WTC11 (cell line): ENCODE measurements at regions not wholly inside any gene's neighbourhood (a gene's known extent, or its start where the extent isn't known, plus 50 kb on each side); places are given as distances from the start of the nearest gene placed in this dataset.
"Not testable (repeated sequence)": the region's sequence is repeated elsewhere in the genome, so short reads cannot be mapped to it uniquely, and the experiment has no call there.

Source experiments
- ATAC-seq: fragments of 200-7000 bp; cut with Tn5 transposase; 2 replicates; pipeline ENCODE4 v1.10.0; 2021; ENCODE audit warnings: mild to moderate bottlenecking, moderate library complexity
- CTCF ChIA-PET: fragments of 300-600 bp; sonication (Branson Sonifier 250); formaldehyde crosslinking; loops from one replicate; lab custom pipeline; 2021; ENCODE audit warnings: antibody characterized with exemption; lab: Charles Lee
- POLR2A ChIA-PET: fragments of 350-600 bp; sonication (Branson Sonifier 250); formaldehyde crosslinking; loops from one replicate; lab custom pipeline; 2021; ENCODE audit warnings: antibody characterized with exemption; lab: Charles Lee
- DNase-seq: peaks from one replicate; pipeline ENCODE4 v3.0.0; 2021; ENCODE audit warnings: low spot score
- H3K27ac Mint-ChIP-seq: 2 replicates; pipeline ENCODE4 v1.8.0; 2021; ENCODE audit warnings: mixed read lengths
- H3K27me3 Mint-ChIP-seq: 2 replicates; pipeline ENCODE4 v1.8.0; 2021; ENCODE audit warnings: low read depth, mild to moderate bottlenecking, moderate library complexity, mixed read lengths
- H3K36me3 Mint-ChIP-seq: 2 replicates; pipeline ENCODE4 v1.8.0; 2021; ENCODE audit warnings: mixed read lengths
- H3K4me1 Mint-ChIP-seq: 2 replicates; pipeline ENCODE4 v1.8.0; 2022; ENCODE audit warnings: mixed read lengths
- H3K4me3 Mint-ChIP-seq: 2 replicates; pipeline ENCODE4 v1.8.0; 2021; ENCODE audit warnings: mild to moderate bottlenecking, moderate library complexity, mixed read lengths
- H3K9me3 Mint-ChIP-seq: 2 replicates; pipeline ENCODE4 v1.8.0; 2021; ENCODE audit warnings: mixed read lengths
- AFF4 ChIP-seq: sonication (generic); formaldehyde crosslinking; IDR thresholded peaks from 2 replicates; pipeline ENCODE4 v1.8.1; 2023; ENCODE audit warnings: mild to moderate bottlenecking, missing genetic modification reagents, borderline replicate concordance
- ATF1 ChIP-seq: sonication (generic); formaldehyde crosslinking; IDR thresholded peaks from 2 replicates; pipeline ENCODE4 v1.8.1; 2023; ENCODE audit warnings: mild to moderate bottlenecking, moderate library complexity, missing genetic modification reagents
- ATF2 ChIP-seq: sonication (generic); formaldehyde crosslinking; IDR thresholded peaks from 2 replicates; pipeline ENCODE4 v1.8.1; 2022; ENCODE audit warnings: low read depth, missing genetic modification reagents, borderline replicate concordance
- CREB1 ChIP-seq: sonication (generic); formaldehyde crosslinking; IDR thresholded peaks from 2 replicates; pipeline ENCODE4 v1.8.0; 2023; ENCODE audit warnings: mild to moderate bottlenecking, missing genetic modification reagents
- JUN ChIP-seq: sonication (generic); formaldehyde crosslinking; IDR thresholded peaks from 2 replicates; pipeline ENCODE4 v1.8.0; 2023; ENCODE audit warnings: mild to moderate bottlenecking, missing genetic modification reagents
- KAT7 ChIP-seq: sonication (generic); formaldehyde crosslinking; IDR thresholded peaks from 2 replicates; pipeline ENCODE4 v1.8.1; 2023; ENCODE audit warnings: missing genetic modification reagents, mild to moderate bottlenecking, borderline replicate concordance
- TCF7 ChIP-seq: sonication (generic); formaldehyde crosslinking; IDR thresholded peaks from 2 replicates; pipeline ENCODE4 v1.8.0; 2022; ENCODE audit warnings: mild to moderate bottlenecking, low read depth, missing genetic modification reagents, moderate library complexity
- TP53 ChIP-seq: sonication (generic); formaldehyde crosslinking; IDR thresholded peaks from 2 replicates; pipeline ENCODE4 v1.8.1; 2023; ENCODE audit warnings: mild to moderate bottlenecking, missing genetic modification reagents
- USF2 ChIP-seq: sonication (generic); formaldehyde crosslinking; IDR thresholded peaks from 2 replicates; pipeline ENCODE4 v1.8.1; 2023; ENCODE audit warnings: mild to moderate bottlenecking, missing genetic modification reagents, moderate library complexity
- ZBTB21 ChIP-seq: sonication (generic); formaldehyde crosslinking; IDR thresholded peaks from 2 replicates; pipeline ENCODE4 v1.8.1; 2023; ENCODE audit warnings: mild to moderate bottlenecking, missing genetic modification reagents, borderline replicate concordance
- ZNF232 ChIP-seq: sonication (generic); formaldehyde crosslinking; IDR thresholded peaks from 2 replicates; pipeline ENCODE4 v1.8.0; 2022; ENCODE audit warnings: mild to moderate bottlenecking, missing genetic modification reagents
- ZNF281 ChIP-seq: sonication (generic); formaldehyde crosslinking; IDR thresholded peaks from 2 replicates; pipeline ENCODE4 v1.8.0; 2023; ENCODE audit warnings: mild to moderate bottlenecking, missing genetic modification reagents
- ZNF416 ChIP-seq: fragments of 250-450 bp; sonication (Bioruptor Pico); IDR thresholded peaks from 2 replicates; pipeline ENCODE4 v1.9.0; 2021; ENCODE audit warnings: mild to moderate bottlenecking, inconsistent platforms
- ZNF425 ChIP-seq: fragments of 250-450 bp; sonication (Bioruptor Pico); conservative IDR thresholded peaks from 2 replicates; pipeline ENCODE4 v1.9.0; 2021; ENCODE audit warnings: mild to moderate bottlenecking
- ZNF671 ChIP-seq: fragments of 250-450 bp; sonication (Bioruptor Pico); IDR thresholded peaks from 2 replicates; pipeline ENCODE4 v1.8.0; 2021; ENCODE audit warnings: mild to moderate bottlenecking

GRCh38 chr5:56732121-56732520 lies 83.2 kb upstream of the MAP3K1 start:
- no peak for DNase-seq
- Mint-ChIP-seq H3K9me3 (peaks cover 10% of the 10 kb centered on the region), H3K4me3 (no peak overlapping the region), H3K36me3 (no peaks in the 10 kb centered on the region; the same call in 1 of the 2 replicates), H3K27ac (no peak overlapping the region), H3K27me3 (no peaks in the 10 kb centered on the region), H3K4me1 (peaks cover 43% of the 10 kb centered on the region)
- no peak for TF ChIP-seq AFF4 (CRISPR knock-in tag)
- TF ChIP-seq CREB1: no peak
- TF ChIP-seq ZNF232: no peak
- no peak for TF ChIP-seq USF2 (CRISPR knock-in tag)
- no peak for TF ChIP-seq TCF7 (CRISPR knock-in tag)
- no peak for TF ChIP-seq JUN (CRISPR knock-in tag)
- TF ChIP-seq ZNF425: no peak
- no peak for TF ChIP-seq ZNF416 (CRISPR knock-in tag)
- TF ChIP-seq ATF1 (CRISPR knock-in tag): no peak
- no peak for TF ChIP-seq ZBTB21 (CRISPR knock-in tag)
- TF ChIP-seq ZNF281 (CRISPR knock-in tag): no peak
- no peak for TF ChIP-seq KAT7 (CRISPR knock-in tag)
- TF ChIP-seq TP53 (CRISPR knock-in tag): no peak
- ATAC-seq: peak; percentile 73
- ChIA-PET CTCF (no interaction called here), POLR2A (interaction anchor here (0.7 kb wide), 1 partner anchor 441 kb away, joined by 3 read pairs; the partner anchor contains the start of gene GPBP1)

- ATAC-seq, DNase-seq, CTCF ChIA-PET, POLR2A ChIA-PET, H3K4me3 Mint-ChIP-seq, H3K27me3 Mint-ChIP-seq, H3K36me3 Mint-ChIP-seq, H3K27ac Mint-ChIP-seq: not testable (repeated sequence)
- peaks cover 10% of the 10 kb centered on the region for H3K9me3 Mint-ChIP-seq
- H3K4me1 Mint-ChIP-seq: peaks cover 37% of the 10 kb centered on the region
Measured at GRCh38 chr5:56731473-56731872, 83.9 kb upstream of the MAP3K1 start.

GRCh38 chr5:56729488-56729887 lies 85.9 kb upstream of the MAP3K1 start:
- ATAC-seq: no peak
- CTCF ChIA-PET: no interaction called here
- DNase-seq: no peak
- Mint-ChIP-seq H3K27ac (no peak overlapping the region), H3K4me3 (no peak overlapping the region), H3K4me1 (peaks cover 25% of the 10 kb centered on the region), H3K9me3 (peaks cover 15% of the 10 kb centered on the region), H3K36me3 (no peaks in the 10 kb centered on the region; the same call in 1 of the 2 replicates), H3K27me3 (no peaks in the 10 kb centered on the region)
- POLR2A ChIA-PET: no interaction called here
- no peak for TF ChIP-seq ATF1 (CRISPR knock-in tag)
- TF ChIP-seq AFF4 (CRISPR knock-in tag): no peak
- no peak for TF ChIP-seq ZNF671 (CRISPR knock-in tag)
- TF ChIP-seq ATF2 (CRISPR knock-in tag): no peak
